Neural cell (in vitro differentiated cells): ENCODE measurements at regions not wholly inside any gene's neighbourhood (a gene's known extent, or its start where the extent isn't known, plus 50 kb on each side); places are given as distances from the start of the nearest gene placed in this dataset.

ENCODE experiments used
- H2AFZ ChIP-seq: fragments of 200-600, 300-800 bp; sonication (generic), shearing (Covaris generic); 2 replicates; pipeline ENCODE4 v1.6.0; 2014; ENCODE audit warnings: low read depth, mild to moderate bottlenecking, antibody characterized with exemption, low read length, moderate library complexity
- H3F3A ChIP-seq: fragments of 200-600 bp; shearing (Covaris generic); 2 replicates; pipeline ENCODE4 v1.6.1; 2016; ENCODE audit warnings: mild to moderate bottlenecking, moderate library complexity, mixed read lengths, antibody characterized with exemption, low read length; ENCODE audit not compliant: insufficient read depth, poor library complexity, severe bottlenecking
- H3K27ac ChIP-seq: fragments of 200-600, 300-800 bp; sonication (generic), shearing (Covaris generic); 2 replicates; pipeline ENCODE4 v1.5.1; 2014; ENCODE audit warnings: mild to moderate bottlenecking, low read length, moderate library complexity
- H3K27me3 ChIP-seq: fragments of 300-800, 200-600 bp; sonication (generic), shearing (Covaris generic); 2 replicates; pipeline ENCODE4 v1.6.0; 2014; ENCODE audit warnings: mild to moderate bottlenecking, low read depth, low read length, moderate library complexity; ENCODE audit not compliant: insufficient read depth
- H3K36me3 ChIP-seq: fragments of 300-800, 200-600 bp; sonication (generic), shearing (Covaris generic); 2 replicates; pipeline ENCODE4 v1.5.1; 2014; ENCODE audit warnings: mild to moderate bottlenecking, antibody characterized with exemption, low read length, moderate library complexity; ENCODE audit not compliant: insufficient read depth
- H3K4me2 ChIP-seq: fragments of 300-800, 200-600 bp; sonication (generic), shearing (Covaris generic); 2 replicates; pipeline ENCODE4 v1.6.0; 2014; ENCODE audit warnings: mild to moderate bottlenecking, low read length
- H3K4me3 ChIP-seq: fragments of 300-800, 200-600 bp; sonication (generic), shearing (Covaris generic); 2 replicates; pipeline ENCODE4 v1.5.1; 2014; ENCODE audit warnings: mild to moderate bottlenecking, low read length, moderate library complexity
- H3K79me2 ChIP-seq: fragments of 200-600 bp; shearing (Covaris generic); replicated peaks from 2 replicates; pipeline ENCODE4 v1.6.0; 2014; ENCODE audit warnings: mild to moderate bottlenecking, low read length, moderate library complexity; ENCODE audit not compliant: insufficient read depth
- H3K9ac ChIP-seq: fragments of 300-800, 200-600 bp; sonication (generic), shearing (Covaris generic); 2 replicates; pipeline ENCODE4 v1.6.1; 2016; ENCODE audit warnings: mild to moderate bottlenecking, low read length, mixed read lengths
- H3K9me2 ChIP-seq: fragments of 200-600 bp; shearing (Covaris generic); 2 replicates; pipeline ENCODE4 v1.6.1; 2016; ENCODE audit warnings: mild to moderate bottlenecking, low read length, mixed read lengths; ENCODE audit not compliant: insufficient read depth
- H3K9me3 ChIP-seq: fragments of 200-600, 300-800 bp; sonication (generic), shearing (Covaris generic); 2 replicates; pipeline ENCODE4 v1.6.1; 2016; ENCODE audit warnings: mild to moderate bottlenecking, mixed run types, low read length, moderate library complexity, mixed read lengths
- H4K20me1 ChIP-seq: fragments of 200-600 bp; shearing (Covaris generic); 2 replicates; pipeline ENCODE4 v1.6.1; 2016; ENCODE audit warnings: mild to moderate bottlenecking, mixed run types; ENCODE audit not compliant: insufficient read depth
- EP300 ChIP-seq: fragments of 450-650 bp; conservative IDR thresholded peaks from 2 replicates; pipeline ENCODE4 v1.6.1; 2014; ENCODE audit warnings: antibody characterized with exemption, mild to moderate bottlenecking, moderate library complexity; ENCODE audit not compliant: poor library complexity, severe bottlenecking
- MXI1 ChIP-seq: fragments of 450-650 bp; conservative IDR thresholded peaks from 2 replicates; pipeline ENCODE4 v1.6.1; 2014; ENCODE audit warnings: antibody characterized with exemption, mild to moderate bottlenecking; ENCODE audit not compliant: poor library complexity, severe bottlenecking
- POLR2AphosphoS5 ChIP-seq: IDR thresholded peaks from 2 replicates; pipeline ENCODE4 v1.6.1; 2012
- RAD21 ChIP-seq: fragments of 450-650 bp; conservative IDR thresholded peaks from 2 replicates; pipeline ENCODE4 v1.6.1; 2014; ENCODE audit warnings: antibody characterized with exemption, mild to moderate bottlenecking, moderate library complexity
- REST ChIP-seq: IDR thresholded peaks from 2 replicates; pipeline ENCODE4 v1.6.1; 2012; ENCODE audit warnings: borderline replicate concordance
- SMC3 ChIP-seq: fragments of 450-650 bp; conservative IDR thresholded peaks from 2 replicates; pipeline ENCODE4 v1.6.1; 2014; ENCODE audit warnings: antibody characterized with exemption, mild to moderate bottlenecking, moderate library complexity; ENCODE audit not compliant: poor library complexity
- TAF1 ChIP-seq: IDR thresholded peaks from 2 replicates; pipeline ENCODE4 v1.6.1; 2012; ENCODE audit warnings: low read depth
- TF ChIP-seq, protein P1 (sequence below): fragments of 450-650 bp; IDR thresholded peaks from 2 replicates; pipeline ENCODE4 v1.5.1; 2014; ENCODE audit warnings: antibody characterized with exemption, mild to moderate bottlenecking, moderate library complexity; ENCODE audit not compliant: poor library complexity, severe bottlenecking

GRCh38 chr6:54011277-54011648 lies 100.0 kb upstream of the MLIP start:
- no peaks in the 10 kb centered on the region for H3K79me2 ChIP-seq
- no peak overlapping the region for H3K4me2 ChIP-seq
- no peak overlapping the region for H3K27ac ChIP-seq
- no peak overlapping the region for H3K4me3 ChIP-seq
- no peaks in the 10 kb centered on the region for H4K20me1 ChIP-seq
- H3K36me3 ChIP-seq: no peaks in the 10 kb centered on the region
- no peaks in the 10 kb centered on the region for H3F3A ChIP-seq
- no peaks in the 10 kb centered on the region for H3K9me3 ChIP-seq
- no peaks in the 10 kb centered on the region for H3K27me3 ChIP-seq
- no peak overlapping the region for H3K9ac ChIP-seq
- TF ChIP-seq SMC3 (no peak), TAF1 (no peak), MXI1 (no peak), POLR2AphosphoS5 (no peak), RAD21 (no peak), REST (no peak), EP300 (no peak)
- TF ChIP-seq, protein P1, sequence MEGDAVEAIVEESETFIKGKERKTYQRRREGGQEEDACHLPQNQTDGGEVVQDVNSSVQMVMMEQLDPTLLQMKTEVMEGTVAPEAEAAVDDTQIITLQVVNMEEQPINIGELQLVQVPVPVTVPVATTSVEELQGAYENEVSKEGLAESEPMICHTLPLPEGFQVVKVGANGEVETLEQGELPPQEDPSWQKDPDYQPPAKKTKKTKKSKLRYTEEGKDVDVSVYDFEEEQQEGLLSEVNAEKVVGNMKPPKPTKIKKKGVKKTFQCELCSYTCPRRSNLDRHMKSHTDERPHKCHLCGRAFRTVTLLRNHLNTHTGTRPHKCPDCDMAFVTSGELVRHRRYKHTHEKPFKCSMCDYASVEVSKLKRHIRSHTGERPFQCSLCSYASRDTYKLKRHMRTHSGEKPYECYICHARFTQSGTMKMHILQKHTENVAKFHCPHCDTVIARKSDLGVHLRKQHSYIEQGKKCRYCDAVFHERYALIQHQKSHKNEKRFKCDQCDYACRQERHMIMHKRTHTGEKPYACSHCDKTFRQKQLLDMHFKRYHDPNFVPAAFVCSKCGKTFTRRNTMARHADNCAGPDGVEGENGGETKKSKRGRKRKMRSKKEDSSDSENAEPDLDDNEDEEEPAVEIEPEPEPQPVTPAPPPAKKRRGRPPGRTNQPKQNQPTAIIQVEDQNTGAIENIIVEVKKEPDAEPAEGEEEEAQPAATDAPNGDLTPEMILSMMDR: no peak
- H3K9me2 ChIP-seq: no peaks in the 10 kb centered on the region
- H2AFZ ChIP-seq: no peak overlapping the region

DNA sequence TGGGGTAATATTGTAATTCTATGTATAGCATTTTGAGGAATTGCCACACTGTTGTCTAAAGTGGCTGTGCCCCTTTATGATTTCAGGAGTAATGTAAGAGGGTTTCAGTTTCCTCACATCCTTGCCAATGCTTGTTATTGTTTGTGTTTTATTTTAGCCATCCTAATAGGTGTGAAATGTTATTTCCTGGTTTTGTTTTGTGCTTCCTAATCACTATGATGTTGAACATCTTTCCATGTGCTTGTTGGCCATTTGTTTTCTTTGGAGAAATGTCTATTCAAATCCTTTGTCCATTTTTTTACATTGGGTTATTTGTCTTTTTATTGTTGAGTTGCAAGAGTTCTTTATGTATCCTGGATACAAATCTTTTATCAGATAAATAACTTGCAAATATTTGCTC lies 97.3 kb upstream of the MLIP start:
- TF ChIP-seq RAD21 (no peak), EP300 (no peak), TAF1 (no peak)
- TF ChIP-seq, protein P1: no peak
- Histone ChIP-seq H3K27ac (no peak overlapping the region), H3K9ac (no peak overlapping the region), H4K20me1 (no peaks in the 10 kb centered on the region), H3K9me3 (no peaks in the 10 kb centered on the region), H3K27me3 (no peaks in the 10 kb centered on the region), H3K4me2 (no peak overlapping the region), H2AFZ (no peak overlapping the region), H3K9me2 (no peaks in the 10 kb centered on the region), H3K4me3 (no peak overlapping the region), H3F3A (no peaks in the 10 kb centered on the region), H3K79me2 (no peaks in the 10 kb centered on the region), H3K36me3 (no peaks in the 10 kb centered on the region)
